ENCODE measurements at regions not wholly inside any gene's neighbourhood (a gene's known extent, or its start where the extent isn't known, plus 50 kb on each side); places are given as distances from the start of the nearest gene placed in this dataset.
"Not testable (repeated sequence)": the region's sequence is repeated elsewhere in the genome, so short reads cannot be mapped to it uniquely, and the experiment has no call there.

- H3K9me3 ChIP-seq (ENCODE audit: insufficient read depth, low read depth, low read length) = no peaks in the 10 kb centered on the region
Measured at GRCh38 chr7:86991771-86992191, 67.7 kb downstream of the ELAPOR2 start.

GRCh38 chr7:86991093-86991769 lies 68.2 kb downstream of the ELAPOR2 start:
- H3K9ac ChIP-seq (ENCODE audit: low read length) = no peak overlapping the region
- H2AFZ ChIP-seq (ENCODE audit: insufficient read depth, low read length, poor library complexity) = no peak overlapping the region
- no peak overlapping the region for H2BK120ac ChIP-seq (ENCODE audit: insufficient read depth, low read length, poor library complexity)
- no peak overlapping the region for H2BK12ac ChIP-seq (ENCODE audit: low read length)
- no peak overlapping the region for H3K27ac ChIP-seq (ENCODE audit: low read depth, low read length)
- H3K27me3 ChIP-seq (ENCODE audit: insufficient read depth, low read length) = no peaks in the 10 kb centered on the region
- H2AK5ac ChIP-seq (ENCODE audit: low read length) = no peak overlapping the region
- H3K14ac ChIP-seq (ENCODE audit: low read length) = no peak overlapping the region
- no peak overlapping the region for H3K4me3 ChIP-seq (ENCODE audit: low read depth, low read length)
- no peak overlapping the region for H4K91ac ChIP-seq (ENCODE audit: low read depth, low read length)
- no peak overlapping the region for H3K4ac ChIP-seq (ENCODE audit: low read depth, low read length)
- H4K12ac ChIP-seq (ENCODE audit: low read depth, low read length) = no peak overlapping the region
- H3K79me1 ChIP-seq (ENCODE audit: low read length) = no peaks in the 10 kb centered on the region
- H3K18ac ChIP-seq (ENCODE audit: low read length) = no peak overlapping the region
- no peaks in the 10 kb centered on the region for H3K36me3 ChIP-seq (ENCODE audit: control insufficient read depth in 1 of 2, insufficient read depth in 2 of 2, low read length in 2 of 2)
- no peak overlapping the region for H2BK5ac ChIP-seq (ENCODE audit: low read depth, low read length, poor library complexity)
- H3K4me1 ChIP-seq (ENCODE audit: control insufficient read depth in 1 of 2, insufficient read depth in 2 of 2, low read length in 2 of 2) = no peaks in the 10 kb centered on the region
- H3K9me3 ChIP-seq (ENCODE audit: insufficient read depth, low read depth, low read length) = no peaks in the 10 kb centered on the region
- no peak for DNase-seq
- H3K79me2 ChIP-seq (ENCODE audit: control insufficient read depth, insufficient read depth, low read length, poor library complexity) = no peaks in the 10 kb centered on the region
- no peak overlapping the region for H4K8ac ChIP-seq (ENCODE audit: low read depth, low read length)
- H3K4me2 ChIP-seq (ENCODE audit: low read length) = no peak overlapping the region
- H3K23ac ChIP-seq (ENCODE audit: low read length) = no peak overlapping the region

More at GRCh38 chr7:86991771-86992191, 67.7 kb downstream of the ELAPOR2 start:
- no peak overlapping the region for H3K23ac ChIP-seq (ENCODE audit: low read length)
- H4K8ac ChIP-seq (ENCODE audit: low read depth, low read length) = no peak overlapping the region
- H3K79me1 ChIP-seq (ENCODE audit: low read length) = no peaks in the 10 kb centered on the region
- H3K36me3 ChIP-seq (ENCODE audit: control insufficient read depth in 1 of 2, insufficient read depth in 2 of 2, low read length in 2 of 2) = no peaks in the 10 kb centered on the region
- H4K12ac ChIP-seq (ENCODE audit: low read depth, low read length) = no peak overlapping the region
- H2AFZ ChIP-seq (ENCODE audit: insufficient read depth, low read length, poor library complexity) = no peak overlapping the region
- H3K14ac ChIP-seq (ENCODE audit: low read length) = no peak overlapping the region
- no peak overlapping the region for H3K27ac ChIP-seq (ENCODE audit: low read depth, low read length)
- H3K4me3 ChIP-seq (ENCODE audit: low read depth, low read length) = no peak overlapping the region
- H3K18ac ChIP-seq (ENCODE audit: low read length) = no peak overlapping the region
- H2BK120ac ChIP-seq (ENCODE audit: insufficient read depth, low read length, poor library complexity) = no peak overlapping the region
- H4K91ac ChIP-seq (ENCODE audit: low read depth, low read length) = no peak overlapping the region
- no peaks in the 10 kb centered on the region for H3K79me2 ChIP-seq (ENCODE audit: control insufficient read depth, insufficient read depth, low read length, poor library complexity)
- H3K27me3 ChIP-seq (ENCODE audit: insufficient read depth, low read length) = no peaks in the 10 kb centered on the region
- no peak overlapping the region for H3K4me2 ChIP-seq (ENCODE audit: low read length)
- no peaks in the 10 kb centered on the region for H3K4me1 ChIP-seq (ENCODE audit: control insufficient read depth in 1 of 2, insufficient read depth in 2 of 2, low read length in 2 of 2)
- no peak overlapping the region for H3K4ac ChIP-seq (ENCODE audit: low read depth, low read length)
- H2BK5ac ChIP-seq (ENCODE audit: low read depth, low read length, poor library complexity) = no peak overlapping the region
- H2AK5ac ChIP-seq (ENCODE audit: low read length) = no peak overlapping the region
- DNase-seq = no peak
- no peak overlapping the region for H2BK12ac ChIP-seq (ENCODE audit: low read length)
- no peak overlapping the region for H3K9ac ChIP-seq (ENCODE audit: low read length)

- no peak overlapping the region for H3K27ac ChIP-seq (ENCODE audit: low read depth, low read length)
- no peak overlapping the region for H3K14ac ChIP-seq (ENCODE audit: low read length)
- no peaks in the 10 kb centered on the region for H3K36me3 ChIP-seq (ENCODE audit: control insufficient read depth in 1 of 2, insufficient read depth in 2 of 2, low read length in 2 of 2)
- H2AK5ac ChIP-seq (ENCODE audit: low read length) = no peak overlapping the region
- no peak overlapping the region for H3K4me2 ChIP-seq (ENCODE audit: low read length)
- H4K8ac ChIP-seq (ENCODE audit: low read depth, low read length) = no peak overlapping the region
- H3K18ac ChIP-seq (ENCODE audit: low read length) = no peak overlapping the region
- no peak for DNase-seq
- no CpG with 5 or more reads among the region's 8 CpGs for WGBS (ENCODE audit: extremely low coverage, insufficient coverage, insufficient read length)
- H3K79me2 ChIP-seq (ENCODE audit: control insufficient read depth, insufficient read depth, low read length, poor library complexity) = no peaks in the 10 kb centered on the region
- H4K12ac ChIP-seq (ENCODE audit: low read depth, low read length) = no peak overlapping the region
- H3K9me3 ChIP-seq (ENCODE audit: insufficient read depth, low read depth, low read length) = no peaks in the 10 kb centered on the region
- no peak overlapping the region for H2BK120ac ChIP-seq (ENCODE audit: insufficient read depth, low read length, poor library complexity)
- no peak overlapping the region for H3K4me3 ChIP-seq (ENCODE audit: low read depth, low read length)
- no peaks in the 10 kb centered on the region for H3K27me3 ChIP-seq (ENCODE audit: insufficient read depth, low read length)
- H2AFZ ChIP-seq (ENCODE audit: insufficient read depth, low read length, poor library complexity) = no peak overlapping the region
- H2BK5ac ChIP-seq (ENCODE audit: low read depth, low read length, poor library complexity) = no peak overlapping the region
- H3K23ac ChIP-seq (ENCODE audit: low read length) = no peak overlapping the region
- H3K79me1 ChIP-seq (ENCODE audit: low read length) = no peaks in the 10 kb centered on the region
- no peak overlapping the region for H4K91ac ChIP-seq (ENCODE audit: low read depth, low read length)
- H3K4me1 ChIP-seq (ENCODE audit: control insufficient read depth in 1 of 2, insufficient read depth in 2 of 2, low read length in 2 of 2) = no peaks in the 10 kb centered on the region
- no peak overlapping the region for H3K4ac ChIP-seq (ENCODE audit: low read depth, low read length)
- no peak overlapping the region for H2BK12ac ChIP-seq (ENCODE audit: low read length)
- H3K9ac ChIP-seq (ENCODE audit: low read length) = no peak overlapping the region
Measured at GRCh38 chr7:86989407-86989806, 70.0 kb downstream of the ELAPOR2 start.

- not testable (repeated sequence) for H3K9ac ChIP-seq (ENCODE audit: low read length); H2AFZ ChIP-seq (ENCODE audit: insufficient read depth, low read length, poor library complexity); H3K27me3 ChIP-seq (ENCODE audit: insufficient read depth, low read length); H3K79me1 ChIP-seq (ENCODE audit: low read length); H2AK5ac ChIP-seq (ENCODE audit: low read length); H3K27ac ChIP-seq (ENCODE audit: low read depth, low read length); H3K4me2 ChIP-seq (ENCODE audit: low read length); H3K4me1 ChIP-seq (ENCODE audit: control insufficient read depth in 1 of 2, insufficient read depth in 2 of 2, low read length in 2 of 2); H3K4me3 ChIP-seq (ENCODE audit: low read depth, low read length); H4K12ac ChIP-seq (ENCODE audit: low read depth, low read length); H3K23ac ChIP-seq (ENCODE audit: low read length); H2BK12ac ChIP-seq (ENCODE audit: low read length); H3K79me2 ChIP-seq (ENCODE audit: control insufficient read depth, insufficient read depth, low read length, poor library complexity); H3K4ac ChIP-seq (ENCODE audit: low read depth, low read length); H2BK5ac ChIP-seq (ENCODE audit: low read depth, low read length, poor library complexity); H4K8ac ChIP-seq (ENCODE audit: low read depth, low read length); H4K91ac ChIP-seq (ENCODE audit: low read depth, low read length); H3K36me3 ChIP-seq (ENCODE audit: control insufficient read depth in 1 of 2, insufficient read depth in 2 of 2, low read length in 2 of 2); DNase-seq; H3K14ac ChIP-seq (ENCODE audit: low read length); H3K18ac ChIP-seq (ENCODE audit: low read length); H3K9me3 ChIP-seq (ENCODE audit: insufficient read depth, low read depth, low read length); H2BK120ac ChIP-seq (ENCODE audit: insufficient read depth, low read length, poor library complexity)
- WGBS (ENCODE audit: extremely low coverage, insufficient coverage, insufficient read length) = no CpG with 5 or more reads among the region's 4 CpGs
Measured at GRCh38 chr7:86987834-86988233, 71.6 kb downstream of the ELAPOR2 start.
